ENCODE measurements at regions not wholly inside any gene's neighbourhood (a gene's known extent, or its start where the extent isn't known, plus 50 kb on each side); places are given as distances from the start of the nearest gene placed in this dataset.

- peak; percentile 61 for DNase-seq (ENCODE audit: low read depth)
Measured at GRCh38 chr4:83852085-83852451, 316.2 kb downstream of the GPAT3 start.

GRCh38 chr4:83851261-83852084, 315.6 kb downstream of the GPAT3 start:
- DNase-seq (ENCODE audit: low read depth), result no peak

GRCh38 chr4:83850435-83850834, 314.5 kb downstream of the GPAT3 start:
- no peak for DNase-seq (ENCODE audit: low read depth)

GRCh38 chr4:83846193-83846830, 310.4 kb downstream of the GPAT3 start:
- no peak for DNase-seq (ENCODE audit: low read depth)

GRCh38 chr4:83839615-83840014, 303.7 kb downstream of the GPAT3 start:
- no peak for DNase-seq (ENCODE audit: low read depth)

- DNase-seq (ENCODE audit: low read depth), result no peak
Measured at GRCh38 chr4:83837614-83838308, 301.9 kb downstream of the GPAT3 start.

GRCh38 chr4:83833920-83834319, 298.0 kb downstream of the GPAT3 start:
- no peak for DNase-seq (ENCODE audit: low read depth)

- no peak for DNase-seq (ENCODE audit: low read depth)
Measured at GRCh38 chr4:83832110-83832825, 296.4 kb downstream of the GPAT3 start.

- DNase-seq (ENCODE audit: low read depth), result no peak
Measured at GRCh38 chr4:83831588-83831987, 295.7 kb downstream of the GPAT3 start.

GRCh38 chr4:83830138-83830888, 294.4 kb downstream of the GPAT3 start:
- DNase-seq (ENCODE audit: low read depth), result no peak

- DNase-seq (ENCODE audit: low read depth), result no peak
Measured at GRCh38 chr4:83828601-83829000, 292.7 kb downstream of the GPAT3 start.

- no peak for DNase-seq (ENCODE audit: low read depth)
Measured at GRCh38 chr4:83821493-83821892, 285.6 kb downstream of the GPAT3 start.

- DNase-seq (ENCODE audit: low read depth), result no peak
Measured at GRCh38 chr4:83819582-83819981, 283.7 kb downstream of the GPAT3 start.

GRCh38 chr4:83810428-83810827, 274.5 kb downstream of the GPAT3 start:
- DNase-seq (ENCODE audit: low read depth), result peak; percentile 29

GRCh38 chr4:83809581-83809980, 273.7 kb downstream of the GPAT3 start:
- DNase-seq (ENCODE audit: low read depth), result no peak

- DNase-seq (ENCODE audit: low read depth), result no peak
Measured at GRCh38 chr4:83793481-83793880, 257.6 kb downstream of the GPAT3 start.

GRCh38 chr4:83785891-83786290, 250.0 kb downstream of the GPAT3 start:
- DNase-seq (ENCODE audit: low read depth), result no peak

GRCh38 chr4:83783215-83783614, 247.3 kb downstream of the GPAT3 start:
- DNase-seq (ENCODE audit: low read depth), result no peak

GRCh38 chr4:83782591-83782990, 246.7 kb downstream of the GPAT3 start:
- no peak for DNase-seq (ENCODE audit: low read depth)

- no peak for DNase-seq (ENCODE audit: low read depth)
Measured at GRCh38 chr4:83781434-83781833, 245.5 kb downstream of the GPAT3 start.

GRCh38 chr4:83780053-83780733, 244.3 kb downstream of the GPAT3 start:
- DNase-seq (ENCODE audit: low read depth), result no peak

Data from HS-5 (cell line).